ENCODE measurements at regions not wholly inside any gene's neighbourhood (a gene's known extent, or its start where the extent isn't known, plus 50 kb on each side); places are given as distances from the start of the nearest gene placed in this dataset.

DNA sequence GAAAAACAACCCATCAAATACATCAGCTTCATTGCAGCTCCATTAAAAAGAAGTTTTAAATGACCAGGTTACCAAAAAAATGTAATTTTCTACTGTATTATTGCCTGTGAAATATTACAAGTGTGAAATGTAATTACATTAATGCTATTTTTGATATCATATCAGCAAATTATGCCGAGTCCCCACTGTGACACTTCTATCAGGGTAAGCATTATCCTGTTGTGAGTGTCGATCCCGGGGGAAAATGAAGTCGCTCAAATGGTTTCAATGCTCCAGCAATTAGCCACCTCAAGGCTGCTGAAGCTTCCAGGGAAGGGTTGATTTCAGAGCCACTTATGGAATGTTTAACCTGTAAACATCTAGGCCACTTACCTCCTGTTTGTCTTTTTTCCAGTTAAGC lies 70.4 kb downstream of the RCN1 start:
- H3K27me3 Mint-ChIP-seq = peaks cover 10% of the 10 kb centered on the region
- no peaks in the 10 kb centered on the region for H3K4me1 Mint-ChIP-seq
- peaks cover 0 to 3% (median 0%) of the 10 kb centered on the region in 3 donors for H3K9me3 Mint-ChIP-seq
- H3K4me3 Mint-ChIP-seq = no peak overlapping the region
- no peak overlapping the region for H3K27ac Mint-ChIP-seq
- peaks cover 2% of the 10 kb centered on the region for H3K36me3 Mint-ChIP-seq

GRCh38 chr11:32162351-32162750 lies 71.5 kb downstream of the RCN1 start:
- H3K27me3 Mint-ChIP-seq = peaks cover 10% of the 10 kb centered on the region
- H3K9me3 Mint-ChIP-seq = no peaks in the 10 kb centered on the region
- no peaks in the 10 kb centered on the region for H3K4me1 Mint-ChIP-seq
- peaks cover 2% of the 10 kb centered on the region for H3K36me3 Mint-ChIP-seq
- H3K27ac Mint-ChIP-seq = no peak overlapping the region
- H3K4me3 Mint-ChIP-seq = peak overlapping the region in 1 of 4 donors; percentile 54

GRCh38 chr11:32162906-32163305 lies 72.0 kb downstream of the RCN1 start:
- Mint-ChIP-seq H3K27me3 (peaks cover 10% of the 10 kb centered on the region), H3K36me3 (peaks cover 2% of the 10 kb centered on the region), H3K9me3 (no peaks in the 10 kb centered on the region), H3K27ac (no peak overlapping the region), H3K4me3 (peak overlapping the region in 1 of 4 donors; percentile 54), H3K4me1 (no peaks in the 10 kb centered on the region)

GRCh38 chr11:32163557-32163956 lies 72.7 kb downstream of the RCN1 start:
- H3K27ac Mint-ChIP-seq = no peak overlapping the region
- H3K27me3 Mint-ChIP-seq = peaks cover 10% of the 10 kb centered on the region
- no peaks in the 10 kb centered on the region for H3K9me3 Mint-ChIP-seq
- H3K4me1 Mint-ChIP-seq = no peaks in the 10 kb centered on the region
- no peak overlapping the region for H3K4me3 Mint-ChIP-seq
- peaks cover 2% of the 10 kb centered on the region for H3K36me3 Mint-ChIP-seq

GRCh38 chr11:32164836-32165235 lies 74.0 kb downstream of the RCN1 start:
- no peaks in the 10 kb centered on the region for H3K36me3 Mint-ChIP-seq
- no peaks in the 10 kb centered on the region for H3K9me3 Mint-ChIP-seq
- peaks cover 8% of the 10 kb centered on the region for H3K27me3 Mint-ChIP-seq
- no peaks in the 10 kb centered on the region for H3K4me1 Mint-ChIP-seq
- no peak overlapping the region for H3K27ac Mint-ChIP-seq
- H3K4me3 Mint-ChIP-seq = no peak overlapping the region

- no peak overlapping the region for H3K27ac Mint-ChIP-seq
- peaks cover 0 to 7% (median 0%) of the 10 kb centered on the region in 3 donors for H3K4me1 Mint-ChIP-seq
- no peaks in the 10 kb centered on the region for H3K36me3 Mint-ChIP-seq
- no peaks in the 10 kb centered on the region for H3K9me3 Mint-ChIP-seq
- peaks cover 2% of the 10 kb centered on the region for H3K27me3 Mint-ChIP-seq
- H3K4me3 Mint-ChIP-seq = no peak overlapping the region
Measured at GRCh38 chr11:32168924-32169323, 78.0 kb downstream of the RCN1 start.

GRCh38 chr11:32171445-32171844 lies 80.6 kb downstream of the RCN1 start:
- Mint-ChIP-seq H3K9me3 (no peaks in the 10 kb centered on the region), H3K27me3 (peaks cover 1% of the 10 kb centered on the region), H3K36me3 (no peaks in the 10 kb centered on the region), H3K27ac (no peak overlapping the region), H3K4me3 (no peak overlapping the region), H3K4me1 (peaks cover 0 to 7% (median 0%) of the 10 kb centered on the region in 3 donors)

DNA sequence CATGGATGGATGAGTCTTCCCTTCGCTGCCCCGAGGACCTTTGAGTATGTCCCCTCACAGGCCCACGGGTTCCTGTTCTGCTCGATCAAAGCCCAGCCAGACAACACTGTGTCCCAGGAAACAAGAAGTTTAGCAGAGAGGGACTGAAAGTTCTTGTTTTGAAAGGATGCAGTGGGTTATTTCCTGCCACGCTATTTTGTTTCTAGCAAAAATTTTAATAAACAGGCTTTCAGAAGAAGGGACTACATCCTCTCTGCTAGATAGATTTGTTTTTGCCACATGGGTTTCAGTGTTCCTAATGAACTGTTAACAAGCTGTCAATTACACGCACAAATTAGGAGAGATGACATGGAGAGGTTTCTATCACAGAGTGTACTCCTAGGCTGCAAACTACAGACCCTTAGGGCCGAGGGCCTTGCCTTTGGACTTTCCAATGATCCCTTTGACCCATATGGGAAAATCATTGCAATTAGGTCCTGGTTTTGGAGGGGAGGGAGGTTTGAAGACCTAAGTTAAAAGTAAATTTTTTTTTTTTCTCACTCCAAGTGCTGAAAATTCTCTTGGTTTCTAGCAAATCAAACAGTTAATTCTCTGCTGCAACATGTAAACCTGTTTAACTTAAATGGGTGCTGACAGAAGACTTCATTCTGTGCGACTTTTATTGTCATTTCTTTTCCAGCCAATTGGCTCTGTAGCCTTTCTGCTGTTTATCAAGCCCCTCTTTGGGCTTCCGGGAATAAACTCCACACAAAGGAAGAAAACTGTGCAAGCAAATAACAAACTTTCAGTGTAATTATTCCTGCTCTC lies 81.4 kb downstream of the RCN1 start:
- Mint-ChIP-seq H3K4me3 (no peak overlapping the region), H3K4me1 (peaks cover 0 to 7% (median 0%) of the 10 kb centered on the region in 3 donors), H3K9me3 (no peaks in the 10 kb centered on the region), H3K27me3 (peaks cover 1% of the 10 kb centered on the region), H3K27ac (no peak overlapping the region), H3K36me3 (no peaks in the 10 kb centered on the region)

- no peak overlapping the region for H3K4me3 Mint-ChIP-seq
- H3K27ac Mint-ChIP-seq = no peak overlapping the region
- no peaks in the 10 kb centered on the region for H3K36me3 Mint-ChIP-seq
- no peaks in the 10 kb centered on the region for H3K9me3 Mint-ChIP-seq
- peaks cover 4% of the 10 kb centered on the region for H3K27me3 Mint-ChIP-seq
- H3K4me1 Mint-ChIP-seq = peaks cover 0 to 7% (median 0%) of the 10 kb centered on the region in 3 donors
Measured at GRCh38 chr11:32172848-32173834, 82.3 kb downstream of the RCN1 start.

GRCh38 chr11:32173977-32174376 lies 83.1 kb downstream of the RCN1 start:
- Mint-ChIP-seq H3K27me3 (peaks cover 4% of the 10 kb centered on the region), H3K27ac (no peak overlapping the region), H3K4me3 (no peak overlapping the region), H3K9me3 (no peaks in the 10 kb centered on the region), H3K36me3 (no peaks in the 10 kb centered on the region), H3K4me1 (peaks cover 0 to 7% (median 0%) of the 10 kb centered on the region in 3 donors)

- no peak overlapping the region for H3K27ac Mint-ChIP-seq
- H3K27me3 Mint-ChIP-seq = peaks cover 4% of the 10 kb centered on the region
- H3K36me3 Mint-ChIP-seq = no peaks in the 10 kb centered on the region
- H3K9me3 Mint-ChIP-seq = no peaks in the 10 kb centered on the region
- peaks cover 0 to 4% (median 0%) of the 10 kb centered on the region in 3 donors for H3K4me1 Mint-ChIP-seq
- H3K4me3 Mint-ChIP-seq = no peak overlapping the region
Measured at GRCh38 chr11:32176223-32176934, 85.5 kb downstream of the RCN1 start.

DNA sequence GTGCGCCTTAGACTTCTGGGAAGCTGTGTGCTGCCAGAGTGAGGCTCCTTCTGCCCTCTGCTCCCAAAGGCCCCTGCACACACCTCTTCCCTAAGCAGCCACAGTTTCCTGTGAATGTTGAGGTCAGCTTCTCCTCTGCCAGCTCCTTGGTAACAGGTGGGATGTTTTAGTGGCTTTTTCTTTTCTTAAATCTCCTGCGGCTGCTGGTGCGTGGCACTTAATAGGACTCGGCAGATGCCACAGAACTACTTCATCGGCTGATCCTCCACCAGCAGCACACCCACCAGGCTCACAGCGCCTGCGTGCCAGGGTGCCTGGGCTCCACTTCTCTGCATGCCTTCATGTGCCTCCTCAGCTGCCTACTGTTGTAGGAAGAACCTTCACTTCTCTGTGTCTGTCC lies 87.8 kb downstream of the RCN1 start:
- no peaks in the 10 kb centered on the region for H3K36me3 Mint-ChIP-seq
- H3K27ac Mint-ChIP-seq = no peak overlapping the region
- H3K4me1 Mint-ChIP-seq = no peaks in the 10 kb centered on the region
- H3K4me3 Mint-ChIP-seq = peak overlapping the region in 1 of 4 donors; percentile 54
- no peaks in the 10 kb centered on the region for H3K9me3 Mint-ChIP-seq
- peaks cover 8% of the 10 kb centered on the region for H3K27me3 Mint-ChIP-seq

DNA sequence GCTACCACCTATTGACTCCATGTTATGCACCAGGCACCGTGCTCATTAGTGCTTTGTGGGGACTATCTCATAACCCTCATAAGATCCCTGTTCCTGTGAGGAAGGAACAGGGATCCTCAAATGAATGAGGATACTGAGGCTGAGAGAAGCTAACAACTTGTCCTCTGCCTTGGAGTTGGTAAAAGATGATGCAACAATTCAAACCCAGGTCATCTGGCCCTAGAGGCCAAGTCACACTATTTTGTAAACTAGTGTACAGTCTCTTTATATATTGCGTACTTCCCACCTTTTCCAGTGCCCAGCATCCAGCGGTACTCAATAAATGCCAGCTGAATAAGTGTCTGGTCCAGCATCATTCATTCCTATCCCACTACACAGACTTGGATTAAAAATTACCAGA lies 92.6 kb downstream of the RCN1 start:
- Mint-ChIP-seq H3K4me1 (no peaks in the 10 kb centered on the region), H3K9me3 (no peaks in the 10 kb centered on the region), H3K27me3 (peaks cover 5% of the 10 kb centered on the region), H3K4me3 (no peak overlapping the region), H3K36me3 (no peaks in the 10 kb centered on the region), H3K27ac (no peak overlapping the region)

DNA sequence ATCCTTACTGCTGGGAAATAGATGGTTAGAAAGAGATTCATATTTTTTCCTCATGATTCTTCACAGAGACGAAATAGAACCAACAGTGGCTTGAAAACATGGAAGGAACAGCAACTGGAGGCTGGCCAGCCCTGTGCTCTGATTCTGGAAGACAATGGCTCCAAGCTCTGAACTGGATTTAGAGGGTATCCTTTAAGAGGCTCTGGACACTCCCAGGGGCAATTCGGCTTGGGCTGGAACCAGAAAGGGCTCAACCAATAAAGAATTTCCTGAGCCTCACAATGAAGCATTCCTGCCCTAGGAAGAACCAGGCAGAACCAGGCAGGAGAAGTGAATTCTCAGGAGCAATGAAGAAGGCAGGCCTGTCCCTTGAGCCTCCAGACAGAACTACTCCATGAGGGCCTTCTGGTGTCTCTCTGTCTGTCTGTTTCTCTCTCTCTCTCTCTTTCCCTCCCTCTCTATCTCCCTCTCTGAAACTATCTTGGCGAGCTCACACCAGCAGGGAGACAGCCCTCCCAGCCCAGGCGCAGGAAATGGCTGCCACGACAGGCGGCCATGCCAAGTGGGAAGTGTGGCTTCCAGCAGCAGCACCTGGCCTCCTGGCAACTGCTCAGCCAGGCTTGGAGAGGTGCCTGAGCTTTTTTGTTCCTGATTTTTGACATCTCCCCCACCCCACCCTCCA lies 93.3 kb downstream of the RCN1 start:
- H3K27ac Mint-ChIP-seq = no peak overlapping the region
- no peaks in the 10 kb centered on the region for H3K4me1 Mint-ChIP-seq
- no peaks in the 10 kb centered on the region for H3K36me3 Mint-ChIP-seq
- H3K27me3 Mint-ChIP-seq = peaks cover 5% of the 10 kb centered on the region
- no peak overlapping the region for H3K4me3 Mint-ChIP-seq
- no peaks in the 10 kb centered on the region for H3K9me3 Mint-ChIP-seq
